ENCODE measurements at regions not wholly inside any gene's neighbourhood (a gene's known extent, or its start where the extent isn't known, plus 50 kb on each side); places are given as distances from the start of the nearest gene placed in this dataset.
A peak's percentile ranks its signal among the peaks of the same experiment; 100 is the strongest.

DNA sequence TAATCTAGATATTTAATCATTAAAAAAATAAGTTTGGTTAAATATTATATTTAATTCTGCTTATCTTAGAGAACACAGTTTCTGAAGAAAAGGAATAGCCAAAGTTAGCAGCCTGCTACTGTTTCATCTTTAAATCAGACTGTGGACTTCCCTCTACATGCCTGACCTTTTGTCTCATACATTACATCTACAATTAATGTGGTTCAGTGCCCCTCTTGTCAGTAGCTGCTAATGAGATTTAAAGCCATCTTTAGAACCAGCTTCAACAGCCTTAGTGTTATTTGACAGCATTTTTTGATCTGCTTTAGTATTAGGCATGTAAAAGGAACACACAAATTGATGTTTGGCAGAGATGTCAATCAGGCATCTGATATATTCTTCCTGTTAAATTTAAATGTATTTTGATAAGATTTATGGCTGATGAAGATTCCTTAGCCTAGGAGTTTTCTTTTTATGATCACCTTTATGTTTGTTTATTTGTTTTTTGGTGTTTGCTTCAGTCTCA lies 1925.8 kb upstream of the PRR20A start:
- no peak overlapping the region for H4K8ac ChIP-seq (ENCODE audit: extremely low read depth, insufficient read depth, low read length)
- no peak overlapping the region for H3K27ac ChIP-seq (ENCODE audit: low read depth, low read length)
- H4K91ac ChIP-seq (replicated peaks; ENCODE audit: insufficient read length, low read length): no peak overlapping the region
- H4K20me1 ChIP-seq (replicated peaks in 1 of 2; ENCODE audit: control insufficient read depth in 1 of 2, insufficient read depth in 2 of 2, low read length in 2 of 2): no peaks in the 10 kb centered on the region
- peak overlapping the region in 1 of 4 experiments; percentile 34; a peak in 1 of 7 replicates for H3K9ac ChIP-seq (replicated peaks in 1 of 4; ENCODE audit: extremely low read depth in 1 of 4, low read depth in 3 of 4, low read length in 3 of 4)
- H2AK5ac ChIP-seq (ENCODE audit: low read depth, low read length): no peak overlapping the region
- no peak overlapping the region for H3K23ac ChIP-seq (ENCODE audit: insufficient read length)
- H3K79me1 ChIP-seq (ENCODE audit: low read depth, low read length): no peaks in the 10 kb centered on the region
- H3K36me3 ChIP-seq (ENCODE audit: control insufficient read depth in 2 of 4, insufficient read depth in 4 of 4, low read length in 3 of 4): no peaks in the 10 kb centered on the region
- DNase-seq (ENCODE audit: low read depth in 1 of 2, low spot score in 2 of 2) (no peak), FAIRE-seq (no peak)
- no peak overlapping the region for H3K4me2 ChIP-seq (ENCODE audit: insufficient read depth in 1 of 2, low read depth in 2 of 2, low read length in 2 of 2)
- no peak overlapping the region for H3K4me3 ChIP-seq (ENCODE audit: extremely low read depth in 1 of 4, insufficient read depth in 2 of 4, low read depth in 3 of 4, low read length in 4 of 4)
- no peak overlapping the region for H2BK15ac ChIP-seq (ENCODE audit: low read length)
- H4K5ac ChIP-seq (ENCODE audit: insufficient read length, low read depth, low read length): no peak overlapping the region
- H3K14ac ChIP-seq (ENCODE audit: insufficient read length): no peak overlapping the region
- no peak overlapping the region for H3K18ac ChIP-seq (ENCODE audit: extremely low read depth, low read length)
- 0 out of 2 replicates have a peak overlapping the region, but pooled peaks have one; percentile 46 for H2AFZ ChIP-seq (ENCODE audit: low read length)
- H3K27me3 ChIP-seq (replicated peaks in 1 of 4; ENCODE audit: control insufficient read depth in 3 of 4, extremely low read depth in 1 of 4, insufficient read depth in 3 of 4, low read length in 3 of 4): no peaks in the 10 kb centered on the region
- POLR2A ChIA-PET (ENCODE audit: partially characterized antibody): no interaction called here
- H3K79me2 ChIP-seq (ENCODE audit: control insufficient read depth in 1 of 2, insufficient read depth in 2 of 2, low read length in 2 of 2): no peaks in the 10 kb centered on the region
- no peak for TF ChIP-seq SP2 (IDR thresholded peaks at IDR 0.05; ENCODE audit: low read length)
- TF ChIP-seq MAFK (IDR thresholded peaks at IDR 0.05; ENCODE audit: low read depth, low read length): no peak
- CTCF ChIA-PET (ENCODE audit: partially characterized antibody): interaction anchor here (0.6 to 1.4 kb wide), 2 partner anchors 224 to 1432 kb away, joined by 3 read pairs; no protein-coding TSS in a partner anchor
- H2BK12ac ChIP-seq (ENCODE audit: low read depth, low read length): no peak overlapping the region
- no peaks in the 10 kb centered on the region for H3K4me1 ChIP-seq (replicated peaks in 1 of 4; ENCODE audit: control insufficient read depth in 3 of 4, insufficient read depth in 4 of 4, low read length in 3 of 4)
- H3K23me2 ChIP-seq (ENCODE audit: low read depth, low read length): no peaks in the 10 kb centered on the region
- H2BK20ac ChIP-seq (ENCODE audit: low read length): no peak overlapping the region
- H3K9me3 ChIP-seq (ENCODE audit: insufficient read depth in 2 of 2, low read depth in 1 of 2, low read length in 1 of 2): no peaks in the 10 kb centered on the region
- no peak overlapping the region for H2BK5ac ChIP-seq (ENCODE audit: low read depth, low read length)
- no peak overlapping the region for H2BK120ac ChIP-seq (replicated peaks; ENCODE audit: low read depth, low read length)
- no peak overlapping the region for H3K56ac ChIP-seq (replicated peaks; ENCODE audit: insufficient read length, low read depth, low read length)
- H3K4ac ChIP-seq (replicated peaks; ENCODE audit: insufficient read length, low read depth, low read length): no peak overlapping the region

Measured in H1 (cell line).